Loucy (cell line): ENCODE measurements at regions not wholly inside any gene's neighbourhood (a gene's known extent, or its start where the extent isn't known, plus 50 kb on each side); places are given as distances from the start of the nearest gene placed in this dataset.

Experiments used
- H2AFZ ChIP-seq: fragments of 200-600 bp; sonication (generic); 2 replicates; pipeline ENCODE4 v1.6.0; 2016; ENCODE audit warnings: antibody characterized with exemption, mild to moderate bottlenecking, low read length, moderate library complexity
- H3F3A ChIP-seq: fragments of 200-600 bp; 2 replicates; pipeline ENCODE4 v1.6.0; 2016; ENCODE audit warnings: antibody characterized with exemption, low read depth, mild to moderate bottlenecking
- H3K27me3 ChIP-seq: fragments of 200-600 bp; sonication (generic); 2 replicates; pipeline ENCODE4 v1.6.1; 2014; ENCODE audit warnings: low read length, mild to moderate bottlenecking; ENCODE audit not compliant: insufficient read depth, poor library complexity, severe bottlenecking
- H3K36me3 ChIP-seq: fragments of 200-600 bp; sonication (generic); 2 replicates; pipeline ENCODE4 v1.6.1; 2016; ENCODE audit warnings: low read length; ENCODE audit not compliant: insufficient read depth
- H3K4me1 ChIP-seq: fragments of 200-600 bp; sonication (generic); 2 replicates; pipeline ENCODE4 v1.5.1; 2014; ENCODE audit warnings: low read length, mild to moderate bottlenecking; ENCODE audit not compliant: insufficient read depth, poor library complexity, severe bottlenecking
- H3K4me2 ChIP-seq: fragments of 200-600 bp; sonication (generic); 2 replicates; pipeline ENCODE4 v1.6.0; 2014; ENCODE audit warnings: antibody characterized with exemption, low read length, low read depth, mild to moderate bottlenecking; ENCODE audit not compliant: poor library complexity, severe bottlenecking
- H3K4me3 ChIP-seq: fragments of 200-600 bp; sonication (generic); 2 replicates; pipeline ENCODE4 v1.5.1; 2014; ENCODE audit warnings: low read length, mild to moderate bottlenecking, mixed read lengths; ENCODE audit not compliant: poor library complexity, severe bottlenecking
- H3K79me2 ChIP-seq: fragments of 200-600 bp; sonication (generic); 2 replicates; pipeline ENCODE4 v1.6.1; 2014; ENCODE audit warnings: low read length; ENCODE audit not compliant: insufficient read depth
- H3K9ac ChIP-seq: fragments of 200-600 bp; sonication (generic); 2 replicates; pipeline ENCODE4 v1.6.0; 2014; ENCODE audit warnings: mild to moderate bottlenecking, low read depth, low read length, moderate library complexity; ENCODE audit not compliant: poor library complexity, severe bottlenecking
- H3K9me2 ChIP-seq: fragments of 200-600 bp; sonication (generic); replicated peaks from 2 replicates; pipeline ENCODE4 v1.6.1; 2016; ENCODE audit warnings: low read depth, low read length, mixed read lengths
- H3K9me3 ChIP-seq: fragments of 200-600 bp; sonication (generic); 2 replicates; pipeline ENCODE4 v1.6.1; 2014; ENCODE audit warnings: mild to moderate bottlenecking, antibody characterized with exemption, low read length, low read depth; ENCODE audit not compliant: insufficient read depth
- H4K20me1 ChIP-seq: fragments of 200-600 bp; sonication (generic); 2 replicates; pipeline ENCODE4 v1.6.0; 2014; ENCODE audit warnings: antibody characterized with exemption, low read length, mild to moderate bottlenecking; ENCODE audit not compliant: insufficient read depth, poor library complexity, severe bottlenecking
- CTCF ChIP-seq: fragments of 200-600 bp; sonication (generic); conservative IDR thresholded peaks from 2 replicates; pipeline ENCODE4 v1.5.1; 2014; ENCODE audit warnings: mild to moderate bottlenecking, antibody characterized with exemption, low read length
- EZH2phosphoT487 ChIP-seq: fragments of 200-600 bp; IDR thresholded peaks from 2 replicates; pipeline ENCODE4 v1.6.1; 2018; ENCODE audit warnings: antibody characterized with exemption, mild to moderate bottlenecking, moderate library complexity, borderline replicate concordance

GRCh38 chr16:5381481-5381880 is 283.9 kb upstream of the EEF2KMT start:
- H3K9ac ChIP-seq = no peak overlapping the region
- no peaks in the 10 kb centered on the region for H3K79me2 ChIP-seq
- no peaks in the 10 kb centered on the region for H4K20me1 ChIP-seq
- H3K36me3 ChIP-seq = no peaks in the 10 kb centered on the region
- no peaks in the 10 kb centered on the region for H3K9me3 ChIP-seq
- no peaks in the 10 kb centered on the region for H3K27me3 ChIP-seq
- no peaks in the 10 kb centered on the region for H3K9me2 ChIP-seq
- no peaks in the 10 kb centered on the region for H3F3A ChIP-seq
- TF ChIP-seq CTCF (no peak), EZH2phosphoT487 (no peak)
- no peak overlapping the region for H3K4me2 ChIP-seq
- H2AFZ ChIP-seq = no peak overlapping the region
- H3K4me3 ChIP-seq = no peak overlapping the region
- no peaks in the 10 kb centered on the region for H3K4me1 ChIP-seq

GRCh38 chr16:5379954-5380353 is 282.4 kb upstream of the EEF2KMT start:
- Histone ChIP-seq H3K36me3 (no peaks in the 10 kb centered on the region), H2AFZ (no peak overlapping the region), H3K4me1 (no peaks in the 10 kb centered on the region), H3K79me2 (no peaks in the 10 kb centered on the region), H3F3A (no peaks in the 10 kb centered on the region), H3K4me2 (no peak overlapping the region), H3K27me3 (no peaks in the 10 kb centered on the region), H4K20me1 (no peaks in the 10 kb centered on the region), H3K9me2 (no peaks in the 10 kb centered on the region), H3K9ac (no peak overlapping the region), H3K9me3 (no peaks in the 10 kb centered on the region), H3K4me3 (no peak overlapping the region)
- TF ChIP-seq CTCF (no peak), EZH2phosphoT487 (no peak)

- H3K4me3 ChIP-seq = no peak overlapping the region
- H3K27me3 ChIP-seq = no peaks in the 10 kb centered on the region
- H3K9me3 ChIP-seq = no peaks in the 10 kb centered on the region
- no peaks in the 10 kb centered on the region for H3K79me2 ChIP-seq
- no peak for TF ChIP-seq EZH2phosphoT487
- TF ChIP-seq CTCF = no peak
- no peaks in the 10 kb centered on the region for H3K9me2 ChIP-seq
- H2AFZ ChIP-seq = no peak overlapping the region
- no peaks in the 10 kb centered on the region for H3K36me3 ChIP-seq
- no peaks in the 10 kb centered on the region for H3F3A ChIP-seq
- no peaks in the 10 kb centered on the region for H4K20me1 ChIP-seq
- H3K4me1 ChIP-seq = no peaks in the 10 kb centered on the region
- H3K4me2 ChIP-seq = no peak overlapping the region
- H3K9ac ChIP-seq = no peak overlapping the region
These were observed 280.9 kb upstream of the EEF2KMT start for GRCh38 chr16:5378531-5378930.
